Breast epithelium (tissue), 3 donors: ENCODE measurements at regions not wholly inside any gene's neighbourhood (a gene's known extent, or its start where the extent isn't known, plus 50 kb on each side); places are given as distances from the start of the nearest gene placed in this dataset.

Source experiments
- POLR2A ChIP-seq: fragments of 450-650 bp; IDR thresholded peaks from one replicate; pipeline ENCODE4 v1.6.1; 2016; ENCODE audit warnings: antibody characterized with exemption, mild to moderate bottlenecking, moderate library complexity
- TF ChIP-seq, protein P1 (sequence below), 3 donors: fragments of 450-650 bp; IDR thresholded peaks; one replicate each; pipeline ENCODE4 v1.5.1; 2016 to 2017; ENCODE audit warnings: antibody characterized with exemption in 3 of 3, mild to moderate bottlenecking in 3 of 3, moderate library complexity in 3 of 3

DNA sequence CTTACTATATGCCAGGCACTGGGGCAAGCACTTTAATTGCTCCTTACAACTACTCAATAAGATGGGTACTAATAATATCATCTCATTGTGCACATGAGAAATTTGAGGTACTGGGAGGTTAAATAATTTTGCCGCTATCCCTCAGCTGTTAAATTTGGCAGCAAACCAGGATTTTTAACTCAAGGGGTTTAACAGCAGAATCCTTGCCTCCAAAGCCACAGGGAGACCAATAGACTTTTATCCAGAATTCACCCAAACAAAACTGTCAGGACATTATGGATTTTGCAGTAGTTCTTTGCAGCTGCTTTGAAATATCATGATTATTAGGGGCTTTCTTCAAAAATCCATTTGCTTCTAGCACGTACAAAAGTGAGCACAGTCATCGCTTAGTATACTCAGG lies 136.2 kb downstream of the RPS12 start:
- TF ChIP-seq, protein P1, sequence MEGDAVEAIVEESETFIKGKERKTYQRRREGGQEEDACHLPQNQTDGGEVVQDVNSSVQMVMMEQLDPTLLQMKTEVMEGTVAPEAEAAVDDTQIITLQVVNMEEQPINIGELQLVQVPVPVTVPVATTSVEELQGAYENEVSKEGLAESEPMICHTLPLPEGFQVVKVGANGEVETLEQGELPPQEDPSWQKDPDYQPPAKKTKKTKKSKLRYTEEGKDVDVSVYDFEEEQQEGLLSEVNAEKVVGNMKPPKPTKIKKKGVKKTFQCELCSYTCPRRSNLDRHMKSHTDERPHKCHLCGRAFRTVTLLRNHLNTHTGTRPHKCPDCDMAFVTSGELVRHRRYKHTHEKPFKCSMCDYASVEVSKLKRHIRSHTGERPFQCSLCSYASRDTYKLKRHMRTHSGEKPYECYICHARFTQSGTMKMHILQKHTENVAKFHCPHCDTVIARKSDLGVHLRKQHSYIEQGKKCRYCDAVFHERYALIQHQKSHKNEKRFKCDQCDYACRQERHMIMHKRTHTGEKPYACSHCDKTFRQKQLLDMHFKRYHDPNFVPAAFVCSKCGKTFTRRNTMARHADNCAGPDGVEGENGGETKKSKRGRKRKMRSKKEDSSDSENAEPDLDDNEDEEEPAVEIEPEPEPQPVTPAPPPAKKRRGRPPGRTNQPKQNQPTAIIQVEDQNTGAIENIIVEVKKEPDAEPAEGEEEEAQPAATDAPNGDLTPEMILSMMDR (IDR thresholded peaks at IDR 0.05): no peak
- TF ChIP-seq POLR2A: no peak
